Lung (tissue), 11 donors: ENCODE measurements at regions not wholly inside any gene's neighbourhood (a gene's known extent, or its start where the extent isn't known, plus 50 kb on each side); places are given as distances from the start of the nearest gene placed in this dataset.

Source experiments
- ATAC-seq: fragments of 200-7000 bp; cut with Tn5 transposase; one replicate; pipeline ENCODE4 v1.9.1; 2020; ENCODE audit warnings: moderate number of reproducible peaks; ENCODE audit not compliant: insufficient read depth, low FRiP score
- DNase-seq, 3 donors: peaks; one replicate each; pipeline ENCODE4 v3.0.0-alpha.2; 2013 to 2017
- H3K27ac ChIP-seq, 2 donors: one replicate each; pipeline ENCODE4 v1.5.1; 2013; ENCODE audit warnings: mild to moderate bottlenecking in 2 of 2, moderate library complexity in 2 of 2, control low read depth in 1 of 2, inconsistent platforms in 1 of 2, low read depth in 1 of 2, low read length in 1 of 2
- H3K27me3 ChIP-seq, 3 donors: one replicate each; pipeline ENCODE4 v1.5.1; 2013; ENCODE audit warnings: low read length in 2 of 3; ENCODE audit not compliant: control insufficient read depth in 3 of 3, insufficient read depth in 3 of 3
- H3K36me3 ChIP-seq, 4 donors: one replicate each; pipeline ENCODE4 v1.5.1; 2013; ENCODE audit warnings: low read length in 4 of 4, mild to moderate bottlenecking in 1 of 4, moderate library complexity in 1 of 4; ENCODE audit not compliant: control insufficient read depth in 4 of 4, insufficient read depth in 4 of 4
- H3K4me1 ChIP-seq, 5 donors: one replicate each; pipeline ENCODE4 v1.5.1; 2013; ENCODE audit warnings: low read length in 5 of 5, mild to moderate bottlenecking in 2 of 5, moderate library complexity in 1 of 5; ENCODE audit not compliant: control insufficient read depth in 5 of 5, insufficient read depth in 5 of 5
- H3K4me3 ChIP-seq: one replicate; pipeline ENCODE4 v1.5.1; 2013; ENCODE audit warnings: mild to moderate bottlenecking, control low read depth, moderate library complexity
- H3K9ac ChIP-seq, 2 donors: one replicate each; pipeline ENCODE4 v1.5.1; 2013; ENCODE audit warnings: low read length in 2 of 2, control low read depth in 1 of 2; ENCODE audit not compliant: insufficient read depth in 1 of 2
- H3K9me3 ChIP-seq, 4 donors: one replicate each; pipeline ENCODE4 v1.5.1; 2013; ENCODE audit warnings: low read length in 3 of 4, mild to moderate bottlenecking in 1 of 4, moderate library complexity in 1 of 4; ENCODE audit not compliant: control insufficient read depth in 4 of 4, insufficient read depth in 3 of 4
- CTCF ChIP-seq: IDR thresholded peaks from 2 replicates; pipeline ENCODE4 v1.5.1; 2012; ENCODE audit warnings: mild to moderate bottlenecking; ENCODE audit errors: control extremely low read depth, extremely low read depth
- WGBS, 2 donors: extraction: QIAGEN DNeasy Blood & Tissue Kit; methylation state at CpG; one replicate each; pipeline ENCODE4 v1.1.7; 2013; 5-methylcytosine and 5-hydroxymethylcytosine counted together
- donor health status: control.
- donor health status: control.
- donor health status: Bipolar disorder and iron deficiency.
- donor health status: healthy.
- donor health status: DM: yes; HTN: yes; CAD: no.

- ATAC-seq (no peak), DNase-seq (no peak)
- 87% methylated on average over 1 of the region's 1 CpG for WGBS, 2 donors
- Histone ChIP-seq H3K27ac (no peak overlapping the region), H3K9ac (no peak overlapping the region), H3K4me3 (no peak overlapping the region), H3K27me3 (no peaks in the 10 kb centered on the region), H3K9me3 (no peaks in the 10 kb centered on the region), H3K4me1 (no peaks in the 10 kb centered on the region), H3K36me3 (no peaks in the 10 kb centered on the region)
- no peak for TF ChIP-seq CTCF
Measured at GRCh38 chr3:82676356-82677026, 915.0 kb upstream of the GBE1 start.

GRCh38 chr3:82672966-82673365, 911.5 kb upstream of the GBE1 start:
- no peak overlapping the region for H3K27ac ChIP-seq
- 68 to 80% methylated on average over 2 of the region's 2 CpGs for WGBS, 2 donors
- no peaks in the 10 kb centered on the region for H3K36me3 ChIP-seq
- no peak overlapping the region for H3K4me3 ChIP-seq
- ATAC-seq (no peak), DNase-seq (no peak)
- no peaks in the 10 kb centered on the region for H3K27me3 ChIP-seq
- H3K4me1 ChIP-seq, result no peaks in the 10 kb centered on the region
- no peaks in the 10 kb centered on the region for H3K9me3 ChIP-seq
- H3K9ac ChIP-seq, result no peak overlapping the region
- no peak for TF ChIP-seq CTCF

GRCh38 chr3:82671466-82671865, 910.0 kb upstream of the GBE1 start:
- 47 to 60% methylated on average over 1 of the region's 1 CpG for WGBS, 2 donors
- Histone ChIP-seq H3K9me3 (no peaks in the 10 kb centered on the region), H3K9ac (no peak overlapping the region), H3K4me3 (no peak overlapping the region), H3K36me3 (no peaks in the 10 kb centered on the region), H3K27ac (no peak overlapping the region), H3K27me3 (no peaks in the 10 kb centered on the region), H3K4me1 (no peaks in the 10 kb centered on the region)
- no peak for TF ChIP-seq CTCF
- DNase-seq (no peak), ATAC-seq (no peak)

- DNase-seq (no peak), ATAC-seq (no peak)
- H3K9ac ChIP-seq, result no peak overlapping the region
- no peaks in the 10 kb centered on the region for H3K36me3 ChIP-seq
- 85 to 87% methylated on average over 3 of the region's 3 CpGs for WGBS, 2 donors
- no peaks in the 10 kb centered on the region for H3K4me1 ChIP-seq
- TF ChIP-seq CTCF, result no peak
- peaks cover 0 to 6% (median 3%) of the 10 kb centered on the region in 4 donors for H3K9me3 ChIP-seq
- H3K27me3 ChIP-seq, result no peaks in the 10 kb centered on the region
- H3K4me3 ChIP-seq, result no peak overlapping the region
- no peak overlapping the region for H3K27ac ChIP-seq
Measured at GRCh38 chr3:82654708-82655107, 893.3 kb upstream of the GBE1 start.
